HG02588 (cell line): ENCODE measurements at regions not wholly inside any gene's neighbourhood (a gene's known extent, or its start where the extent isn't known, plus 50 kb on each side); places are given as distances from the start of the nearest gene placed in this dataset.

ENCODE experiments used
- ATAC-seq: cut with Tn5 transposase; IDR thresholded peaks from one replicate; pipeline ENCODE4 v1.9.1; 2021; ENCODE audit warnings: mild to moderate bottlenecking, moderate library complexity; ENCODE audit not compliant: unreplicated experiment

DNA sequence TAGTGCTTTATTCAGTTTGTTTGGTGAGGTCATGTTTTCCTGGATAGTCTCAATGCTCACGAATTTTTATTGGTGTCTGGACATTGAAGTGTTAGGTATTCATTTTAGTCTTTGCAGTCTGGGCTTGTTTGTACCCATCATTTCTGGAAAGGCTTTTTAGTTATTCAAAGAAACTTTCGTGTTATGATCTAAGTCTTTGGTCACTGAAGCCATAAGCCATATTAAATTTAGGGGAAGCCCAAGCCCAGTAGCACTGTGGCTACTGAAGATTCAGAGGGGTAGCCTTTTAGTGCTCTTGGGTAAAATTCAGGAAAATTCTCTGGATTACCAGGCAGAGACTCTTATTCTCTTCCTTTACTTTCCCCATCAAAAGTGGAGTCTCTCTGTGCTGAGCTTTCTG, 56.2 kb upstream of the PEX5L start:
- ATAC-seq: no peak

DNA sequence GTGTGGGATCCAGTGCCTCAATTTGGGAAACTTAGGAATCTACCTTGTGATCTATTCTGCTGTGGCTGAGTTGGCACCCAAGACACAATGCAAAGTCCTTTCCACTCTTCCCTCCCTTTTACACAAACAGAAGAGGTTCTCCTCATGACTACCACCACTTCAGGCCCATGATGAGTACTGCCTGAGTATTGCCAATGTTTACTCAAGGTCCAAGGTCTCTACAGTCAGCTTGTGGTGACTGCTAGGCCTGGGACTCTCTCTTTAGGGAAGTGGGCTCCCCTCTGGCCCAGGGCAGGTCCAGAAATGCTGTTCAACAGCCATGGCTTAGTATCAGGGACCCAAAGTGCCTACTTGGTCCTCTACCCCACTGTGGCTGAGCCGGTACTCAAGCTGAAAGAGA, 56.8 kb upstream of the PEX5L start:
- ATAC-seq: no peak

DNA sequence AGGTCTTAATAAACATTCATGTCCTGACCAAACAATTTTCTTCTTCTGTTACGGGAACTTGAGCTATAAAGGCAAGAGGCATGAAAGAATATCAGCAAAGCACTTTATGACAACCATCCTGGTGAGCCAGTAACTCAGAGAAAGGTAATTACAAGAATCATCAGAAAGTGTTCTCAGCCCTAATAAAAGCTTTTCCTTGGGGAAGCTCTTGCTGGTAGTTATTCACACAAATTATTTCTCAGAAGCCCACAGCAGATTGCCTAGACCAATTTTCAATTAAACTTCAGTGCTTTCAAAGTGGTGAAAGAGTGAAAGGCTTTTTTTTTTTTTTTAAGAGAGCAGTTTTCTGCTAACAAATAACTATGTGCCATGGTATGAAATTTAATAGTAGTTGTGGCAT, 60.9 kb upstream of the PEX5L start:
- ATAC-seq: no peak

DNA sequence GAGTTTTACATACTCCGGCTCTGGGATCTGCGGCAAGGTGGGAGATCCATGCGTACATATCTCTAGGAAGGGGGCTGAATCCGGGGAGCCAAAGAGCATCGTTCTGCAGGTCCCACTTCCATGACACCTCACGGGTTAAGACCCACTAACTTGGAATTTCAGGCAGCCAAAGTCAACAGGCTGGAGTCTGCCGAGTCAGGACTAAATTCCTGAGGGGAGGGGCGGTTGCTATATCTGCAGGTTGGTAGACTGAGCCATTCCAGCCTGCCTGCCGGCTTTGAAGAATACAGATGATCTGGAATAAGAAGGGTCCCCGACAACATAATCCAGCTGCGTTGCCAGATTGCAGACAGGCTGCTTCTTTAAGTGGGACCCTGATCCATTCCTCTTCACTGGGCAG, 65.4 kb upstream of the PEX5L start:
- no peak for ATAC-seq

DNA sequence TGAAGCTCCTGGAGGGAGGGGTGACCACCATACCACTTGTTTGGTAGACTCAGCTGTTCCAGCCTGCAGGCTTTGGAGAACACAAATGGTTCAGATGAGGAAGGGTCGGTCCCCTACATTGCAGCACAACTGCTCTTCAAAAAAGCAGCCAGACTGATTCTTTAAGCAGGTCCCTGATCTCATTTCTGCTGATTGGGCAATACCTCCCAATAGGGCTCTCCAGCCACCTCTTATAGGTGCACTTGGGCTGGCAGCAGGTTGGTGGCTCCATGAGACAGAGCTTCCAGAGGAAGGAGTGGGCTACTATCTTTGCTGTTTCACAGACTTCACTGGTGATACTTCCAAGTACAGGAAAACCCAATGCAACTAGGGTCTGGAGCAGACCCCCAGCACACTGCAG, 65.9 kb upstream of the PEX5L start:
- ATAC-seq: no peak

DNA sequence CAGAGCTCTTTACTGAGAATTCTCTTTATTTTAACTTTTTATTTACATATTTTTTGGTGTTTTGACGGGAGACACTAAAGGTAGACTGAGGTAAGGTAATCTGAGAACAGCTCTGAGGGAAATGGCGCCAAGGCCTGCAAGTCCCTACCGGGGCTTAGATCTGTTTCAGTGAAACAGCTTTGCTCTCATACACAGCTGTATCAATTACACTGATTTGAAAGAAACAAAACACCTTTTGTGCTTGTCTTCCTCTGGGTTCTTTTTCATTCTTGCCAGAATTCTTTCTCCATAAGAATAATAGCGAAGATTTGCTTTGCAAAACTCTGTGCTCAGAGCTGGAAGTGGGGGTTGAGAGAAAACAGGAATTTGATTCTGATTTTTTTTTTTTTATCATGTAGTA, 79.5 kb upstream of the PEX5L start:
- no peak for ATAC-seq

DNA sequence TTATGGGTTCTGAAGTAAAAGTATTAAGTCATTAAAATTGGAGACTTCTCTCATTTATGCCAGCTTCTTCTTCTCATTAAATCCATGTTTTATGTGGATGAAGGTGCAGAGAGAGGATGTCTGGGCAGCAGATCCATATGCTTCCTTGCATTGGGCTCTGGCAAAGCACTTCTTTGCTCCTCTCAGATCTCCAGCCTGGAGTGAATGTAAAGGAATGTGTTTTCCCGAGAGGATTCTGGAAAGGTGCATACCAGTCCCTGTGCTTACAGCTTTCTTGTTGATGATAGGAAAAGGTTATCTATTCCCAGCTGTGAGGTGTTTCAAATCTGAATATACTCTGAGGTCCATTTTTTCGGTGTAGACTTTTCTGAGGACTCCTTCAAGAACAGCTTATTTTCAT, 79.9 kb upstream of the PEX5L start:
- ATAC-seq: no peak

DNA sequence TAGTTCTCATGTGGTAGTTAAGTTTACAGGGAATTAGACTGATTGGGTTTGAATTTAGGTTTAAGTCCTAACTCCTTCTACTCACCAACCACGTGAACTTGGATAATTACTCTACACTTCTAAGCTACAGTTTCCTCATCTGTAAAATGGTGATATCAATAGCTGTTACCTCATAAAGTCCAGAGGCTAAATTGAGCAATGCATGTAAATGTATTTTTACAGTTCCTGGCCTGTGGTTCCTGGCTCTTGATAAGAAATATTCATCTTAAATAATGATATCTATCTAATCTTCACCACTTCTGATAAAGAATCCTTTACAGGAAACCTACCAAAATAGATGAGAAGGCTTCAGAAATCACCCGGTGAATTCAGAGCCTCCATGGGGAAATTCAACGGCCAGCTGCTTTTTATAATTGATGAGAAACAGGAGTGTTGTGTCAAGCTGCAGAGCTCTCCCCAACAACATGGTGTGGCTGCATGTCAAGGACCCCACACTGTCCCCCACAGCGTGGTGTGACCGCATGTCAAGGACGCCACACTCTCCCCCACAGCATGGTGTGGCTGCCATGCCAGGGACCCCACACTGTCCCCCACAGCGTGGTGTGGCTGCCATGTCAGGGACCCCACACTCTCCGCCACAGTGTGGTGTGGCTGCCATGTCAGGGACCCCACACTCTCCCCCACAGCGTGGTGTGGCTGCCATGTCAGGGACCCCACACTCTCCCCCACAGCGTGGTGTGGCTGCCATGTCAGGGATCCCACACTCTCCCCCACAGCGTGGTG, 80.8 kb upstream of the PEX5L start:
- no peak for ATAC-seq

DNA sequence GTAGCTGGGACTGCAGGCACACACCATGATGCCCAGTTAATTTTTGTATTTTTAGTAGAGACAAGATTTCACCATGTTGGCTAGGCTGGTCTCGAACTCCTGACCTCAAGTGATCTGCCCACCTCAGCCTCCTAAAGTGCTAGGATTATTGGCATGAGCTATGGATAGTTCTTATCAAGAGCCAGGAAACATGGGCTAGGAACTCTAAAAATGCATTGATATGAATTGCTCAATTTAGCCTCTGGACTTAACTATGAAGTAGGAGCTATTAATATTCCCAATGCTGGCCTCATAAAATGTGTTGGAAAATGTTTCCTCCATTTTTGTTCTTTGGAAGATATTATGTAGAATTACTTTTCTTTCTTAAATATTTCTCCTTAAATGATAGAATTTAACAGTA, 82.8 kb upstream of the PEX5L start:
- ATAC-seq: no peak

DNA sequence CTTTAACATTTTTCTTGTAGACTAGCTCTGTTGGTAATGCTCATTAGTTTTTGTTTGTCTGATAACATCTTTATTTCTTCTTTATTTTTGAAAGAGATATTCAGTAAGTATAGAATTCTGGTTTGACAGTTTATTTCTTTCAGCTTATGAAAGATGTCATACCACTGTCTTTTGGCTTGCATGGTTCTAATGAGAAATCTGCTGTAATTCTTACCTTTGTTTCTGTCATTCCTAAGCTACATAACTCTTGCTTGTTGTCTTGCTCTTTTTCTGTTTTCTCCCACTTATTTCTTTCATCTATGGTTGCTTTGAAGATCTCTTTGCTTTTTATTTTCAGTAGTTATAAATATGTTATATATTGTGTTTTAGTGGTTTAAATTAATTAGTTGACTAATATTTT, 87.2 kb upstream of the PEX5L start:
- ATAC-seq: no peak

DNA sequence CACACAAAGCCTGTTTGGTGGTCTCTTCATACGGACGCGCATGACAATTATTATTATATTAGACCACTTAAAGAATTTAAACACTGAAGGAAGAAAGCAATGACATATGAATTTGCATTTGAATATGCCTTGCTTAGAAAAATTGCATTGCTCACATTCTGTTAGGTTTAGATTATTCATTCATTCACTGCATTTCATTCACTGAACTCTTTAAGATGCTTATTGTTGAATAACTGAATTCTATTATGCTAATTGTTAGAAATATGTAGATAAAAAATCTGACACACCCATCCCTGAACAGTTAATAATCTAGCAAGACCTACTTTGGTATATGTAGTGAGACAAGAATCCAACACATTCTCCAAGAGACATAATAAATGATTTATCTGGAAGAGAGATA, 94.4 kb upstream of the PEX5L start:
- ATAC-seq: no peak

DNA sequence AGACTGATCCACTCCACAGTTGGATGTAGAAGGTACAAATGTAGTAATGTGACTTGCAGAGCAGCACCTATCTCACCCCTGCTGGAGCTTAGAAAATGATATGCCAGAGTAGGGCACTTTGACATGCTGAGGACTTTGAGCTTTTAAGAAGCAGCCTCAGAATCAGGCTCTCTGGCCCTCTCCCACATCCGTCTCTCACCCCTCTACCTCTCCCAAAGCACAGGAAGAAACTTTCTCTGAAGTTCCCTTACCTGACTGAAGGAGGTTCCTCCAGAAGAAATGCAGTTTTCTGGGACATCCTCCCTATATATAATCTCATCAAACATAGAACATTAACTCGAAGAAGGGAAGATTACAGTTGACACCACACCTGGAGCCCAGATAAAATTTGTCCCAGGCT, 98.4 kb upstream of the PEX5L start:
- ATAC-seq: no peak

DNA sequence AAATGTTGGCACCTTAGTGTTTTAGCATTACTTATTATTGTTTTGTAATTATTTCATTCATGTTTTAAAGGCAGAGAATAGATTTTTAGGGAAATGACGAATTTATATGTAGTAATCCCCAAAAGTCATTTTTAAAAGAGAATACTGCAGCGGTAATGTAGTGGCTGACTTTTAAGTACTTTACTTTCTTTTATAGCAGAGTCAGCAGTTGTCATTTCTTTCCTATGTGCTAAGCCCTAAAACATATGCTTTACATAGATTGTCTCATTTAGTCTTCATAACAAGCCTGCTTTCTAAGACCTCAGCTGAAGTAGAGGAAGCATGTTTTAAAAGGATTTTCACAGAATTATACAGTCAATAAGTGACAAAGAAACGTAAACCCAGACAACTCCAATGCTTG, 102.1 kb upstream of the PEX5L start:
- no peak for ATAC-seq

DNA sequence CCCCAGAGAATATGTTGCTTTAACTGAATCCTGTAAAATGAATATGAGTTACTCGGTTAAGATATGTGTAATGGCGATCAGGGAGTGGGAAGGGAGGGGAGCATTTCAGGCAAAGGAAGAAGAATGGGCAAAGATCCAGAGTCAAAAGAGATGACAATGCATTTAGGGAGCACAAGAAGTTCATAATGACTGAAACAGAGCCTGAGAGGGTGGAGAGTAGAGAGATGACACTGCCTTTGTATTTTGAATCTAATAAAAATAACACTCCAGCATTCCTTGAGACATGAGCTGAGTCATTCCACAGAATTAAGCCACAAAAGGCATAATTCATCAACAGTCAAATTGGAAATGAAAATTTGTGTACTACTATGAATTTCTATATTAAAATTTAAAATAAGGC, 105.3 kb upstream of the PEX5L start:
- no peak for ATAC-seq

DNA sequence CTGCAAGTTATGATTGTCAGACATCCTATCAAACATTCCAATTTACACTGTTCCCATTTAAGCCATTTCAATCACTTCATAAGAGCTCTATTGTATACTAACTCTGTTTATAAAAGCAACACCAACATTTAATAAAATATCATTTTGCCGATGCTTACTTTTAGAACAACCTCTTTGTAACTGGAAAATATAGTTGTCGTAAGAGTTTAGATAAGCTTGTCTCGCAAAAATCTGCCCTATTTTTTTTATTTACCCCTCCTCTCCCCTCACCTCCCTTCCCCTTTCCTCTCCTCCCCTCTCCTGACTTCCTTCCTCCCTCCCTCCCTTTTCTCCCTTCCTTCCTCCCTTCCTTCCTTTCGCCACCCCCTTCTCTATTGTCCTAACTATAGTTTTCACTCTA, 105.7 kb upstream of the PEX5L start:
- no peak for ATAC-seq

DNA sequence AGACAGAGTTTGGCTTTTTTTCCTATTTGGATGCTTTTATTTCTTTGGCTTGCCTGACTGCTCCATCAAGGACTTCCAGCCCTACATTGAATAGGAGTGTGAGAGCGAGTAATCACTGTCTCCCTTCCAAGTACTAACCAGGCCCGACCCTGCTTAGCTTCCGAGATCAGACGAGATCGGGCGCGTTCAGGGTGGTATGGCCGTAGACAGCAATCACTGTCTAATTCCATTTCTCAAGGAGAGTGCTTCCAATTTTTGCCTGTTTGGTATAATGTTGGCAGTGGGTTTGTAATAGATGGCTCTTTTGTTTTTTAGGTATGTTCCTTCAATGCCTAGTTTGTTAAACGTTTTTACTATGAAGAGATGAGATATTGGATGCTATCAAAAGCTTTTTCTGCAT, 125.0 kb upstream of the PEX5L start:
- no peak for ATAC-seq

DNA sequence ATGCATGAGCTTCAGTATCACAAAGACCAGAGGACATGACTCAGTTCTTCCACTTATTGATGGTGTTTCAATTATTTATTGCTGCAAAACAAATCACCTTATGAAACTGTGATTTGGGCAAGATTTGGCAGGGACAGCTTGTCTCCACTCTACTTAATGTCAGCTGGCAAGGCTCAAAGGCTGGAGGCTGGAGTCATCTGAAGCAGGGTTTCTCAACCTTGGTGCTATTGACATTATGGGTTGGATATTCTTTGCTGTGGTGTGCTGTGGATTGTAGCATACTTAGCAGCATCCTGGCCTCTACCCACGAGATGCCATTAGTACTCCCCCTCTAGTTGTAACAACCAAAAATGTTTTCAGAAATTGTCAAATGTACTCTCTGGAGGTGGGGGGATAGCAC, 138.8 kb upstream of the PEX5L start:
- no peak for ATAC-seq

DNA sequence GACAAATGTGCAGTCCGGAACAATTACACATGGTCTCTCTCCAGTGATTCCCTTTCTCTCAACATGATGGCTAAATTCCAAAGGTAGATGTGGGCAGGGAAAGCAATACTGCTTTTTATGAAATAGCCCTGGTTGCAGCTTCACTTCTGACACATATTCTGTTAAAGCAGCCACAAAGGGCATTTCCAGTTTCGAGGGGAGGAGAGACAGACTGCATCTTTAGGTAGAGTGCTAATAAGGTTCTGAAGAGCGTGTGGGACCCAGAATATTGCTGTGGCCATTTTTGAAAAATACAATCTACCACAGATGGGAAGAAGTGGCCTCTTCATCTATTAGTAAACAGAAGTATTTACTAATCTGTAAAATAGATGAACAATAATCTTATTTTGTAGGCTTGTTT, 139.3 kb upstream of the PEX5L start:
- ATAC-seq: no peak

DNA sequence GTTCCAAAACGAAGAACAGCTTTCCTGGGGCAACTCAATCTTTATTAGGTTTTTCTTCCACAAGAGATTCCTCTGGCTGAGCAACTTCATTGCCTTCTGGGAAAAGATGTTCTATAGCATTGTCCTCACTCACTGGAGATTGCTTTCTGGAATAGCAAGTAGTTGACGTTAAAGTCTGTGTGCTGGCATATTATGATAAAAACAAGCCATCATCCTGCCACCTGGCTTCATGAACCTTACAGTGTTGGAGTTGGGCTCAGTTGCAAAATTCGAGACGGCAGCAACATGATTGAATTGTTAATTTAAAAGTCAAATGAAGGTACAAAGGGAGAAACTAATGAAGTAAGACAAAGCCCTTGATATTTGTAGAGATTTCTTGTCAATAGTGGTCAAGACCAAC, 140.5 kb upstream of the PEX5L start:
- no peak for ATAC-seq

DNA sequence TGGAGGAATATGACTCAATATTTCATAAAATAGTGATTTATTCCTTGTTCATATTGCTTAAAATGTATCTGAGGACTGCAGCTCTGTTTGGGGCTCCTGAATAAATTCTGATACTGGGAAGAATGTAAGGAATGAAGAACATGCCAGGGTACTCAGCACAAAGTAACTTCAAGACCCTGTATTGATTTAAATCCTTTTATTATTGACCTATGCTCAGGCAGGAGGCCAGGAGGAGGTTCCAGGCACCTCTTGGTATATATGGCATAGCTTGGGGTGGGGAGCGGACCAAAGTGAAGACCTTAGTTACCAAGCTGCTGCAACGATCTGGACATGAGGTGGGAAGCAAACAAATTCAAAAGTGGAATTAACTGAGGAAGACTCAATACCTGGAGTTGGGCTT, 142.8 kb upstream of the PEX5L start:
- no peak for ATAC-seq

DNA sequence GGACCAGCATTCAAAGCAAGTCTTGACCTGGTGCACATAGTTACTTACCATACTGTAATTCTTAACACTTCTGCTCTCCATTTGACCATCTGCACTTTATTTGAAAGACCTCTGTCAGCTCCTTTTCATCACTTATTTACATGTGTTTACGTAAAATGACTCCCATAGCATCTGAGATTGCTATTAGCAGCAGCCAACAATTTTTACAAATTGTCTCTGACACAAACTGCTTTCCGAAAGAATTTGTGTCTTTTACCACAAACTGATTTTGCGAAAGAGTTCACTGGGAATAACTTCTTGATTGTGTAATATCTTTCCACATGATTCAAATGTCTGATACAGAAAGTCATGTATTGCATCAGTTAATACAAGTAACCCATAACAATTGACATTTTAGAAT, 144.1 kb upstream of the PEX5L start:
- no peak for ATAC-seq

DNA sequence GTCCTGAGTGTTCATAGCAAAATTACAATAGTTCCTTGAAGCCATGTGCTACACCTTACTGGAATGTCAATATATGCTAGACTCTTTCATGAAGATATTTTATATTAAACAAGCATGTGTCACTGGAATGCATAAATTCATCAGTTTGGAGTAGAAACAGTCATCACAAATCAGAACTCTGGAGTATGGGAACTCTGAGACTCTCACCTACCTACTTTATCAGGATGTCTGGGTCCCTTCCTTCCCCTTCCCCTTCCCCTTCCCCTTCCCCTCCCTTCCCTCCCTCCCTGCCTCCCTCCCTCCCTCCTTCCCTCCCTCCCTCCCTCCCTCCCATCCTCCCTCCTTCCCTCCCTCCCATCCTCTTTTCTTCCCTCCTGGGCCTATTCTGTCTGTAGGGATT, 144.7 kb upstream of the PEX5L start:
- no peak for ATAC-seq

DNA sequence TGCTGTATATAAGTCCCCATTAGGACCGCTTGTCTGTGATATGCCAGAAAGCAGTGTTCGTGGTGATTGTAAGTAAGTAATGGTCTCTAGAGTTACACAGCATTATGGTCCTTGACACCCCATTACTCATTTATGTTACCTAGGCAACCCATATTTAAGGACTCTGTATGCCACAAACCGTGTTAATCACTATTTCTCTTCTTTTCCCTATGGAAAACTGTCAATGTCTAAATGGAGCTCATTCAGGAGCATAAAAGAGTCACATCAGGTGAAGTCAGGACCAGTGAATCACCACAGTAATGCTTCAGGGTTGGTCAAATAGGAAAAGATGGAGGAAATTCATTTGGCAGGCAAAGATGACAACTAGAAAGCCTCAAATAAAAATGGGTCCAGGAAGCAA, 146.6 kb upstream of the PEX5L start:
- ATAC-seq: no peak
